ENCODE measurements at regions not wholly inside any gene's neighbourhood (a gene's known extent, or its start where the extent isn't known, plus 50 kb on each side); places are given as distances from the start of the nearest gene placed in this dataset.
"Not testable (repeated sequence)": the region's sequence is repeated elsewhere in the genome, so short reads cannot be mapped to it uniquely, and the experiment has no call there.

DNA sequence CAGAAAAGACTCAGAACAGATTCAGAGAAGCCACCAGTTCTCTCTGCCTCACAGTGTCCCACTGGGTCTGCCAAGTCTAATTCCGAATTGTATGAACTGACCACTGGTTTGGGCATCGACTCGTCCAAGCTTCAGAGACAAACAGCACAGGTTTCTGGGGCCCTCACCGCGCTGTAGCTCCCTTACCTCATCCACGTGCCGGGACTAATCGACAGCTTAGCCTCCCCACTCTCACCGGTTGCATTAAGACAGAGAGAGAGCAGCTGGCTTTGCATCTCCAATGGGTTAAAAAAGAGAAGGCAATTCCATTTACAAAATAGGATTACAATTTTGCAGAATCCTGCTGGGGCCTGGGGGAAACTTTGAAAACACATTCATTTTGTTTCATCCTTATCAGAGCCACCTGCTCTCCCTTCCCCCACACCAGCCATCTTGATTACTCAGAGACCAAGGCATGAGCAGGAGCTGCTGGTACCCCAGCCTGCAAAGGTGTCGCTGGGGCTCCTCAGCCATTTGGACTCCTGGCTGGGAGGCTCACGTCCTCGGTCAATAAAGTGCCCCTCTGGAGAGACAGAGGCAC is 95.3 kb upstream of the RPL38 start:
- no peak for DNase-seq (ENCODE audit: low read depth)

DNA sequence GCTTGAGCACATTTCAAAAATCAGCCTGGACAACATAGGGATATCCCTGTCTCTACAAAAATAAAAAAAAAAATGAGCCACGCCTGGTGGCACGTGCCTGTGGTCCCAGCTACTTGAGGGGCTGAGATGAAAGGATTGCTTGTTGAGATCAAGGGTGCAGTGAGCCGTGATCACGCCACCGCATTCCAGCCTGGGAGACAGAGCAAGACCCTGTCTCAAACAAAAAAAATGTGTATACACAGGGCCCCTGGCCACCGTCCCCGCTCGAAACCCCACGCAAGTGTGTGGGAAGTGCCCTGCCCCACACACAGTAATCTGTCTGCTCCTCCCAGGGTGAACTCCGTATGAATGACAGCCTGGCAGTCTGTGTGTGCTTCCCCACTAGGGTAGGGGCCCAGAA is 93.0 kb upstream of the RPL38 start:
- no peak for DNase-seq (ENCODE audit: low read depth)

DNA sequence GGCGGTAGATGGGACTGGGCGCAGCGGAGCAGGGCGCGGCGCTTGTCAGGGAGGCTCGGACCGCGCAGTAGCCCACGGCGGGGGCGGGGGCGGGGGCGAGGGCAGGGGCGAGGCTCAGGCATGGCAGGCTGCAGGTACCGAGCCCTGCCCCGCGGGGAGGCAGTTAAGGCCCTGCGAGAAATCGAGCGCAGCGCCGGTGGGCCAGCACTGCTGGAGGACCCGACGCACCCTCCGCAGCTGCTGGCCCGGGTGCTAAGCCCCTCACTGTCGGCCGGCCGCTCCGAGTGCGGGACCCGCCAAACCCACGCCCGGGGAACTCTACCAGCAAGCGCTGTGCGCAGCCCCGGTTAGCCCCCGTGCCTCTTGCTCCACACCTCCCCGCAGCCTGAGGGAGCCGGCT is 90.2 kb upstream of the RPL38 start:
- DNase-seq (ENCODE audit: low read depth) = no peak

DNA sequence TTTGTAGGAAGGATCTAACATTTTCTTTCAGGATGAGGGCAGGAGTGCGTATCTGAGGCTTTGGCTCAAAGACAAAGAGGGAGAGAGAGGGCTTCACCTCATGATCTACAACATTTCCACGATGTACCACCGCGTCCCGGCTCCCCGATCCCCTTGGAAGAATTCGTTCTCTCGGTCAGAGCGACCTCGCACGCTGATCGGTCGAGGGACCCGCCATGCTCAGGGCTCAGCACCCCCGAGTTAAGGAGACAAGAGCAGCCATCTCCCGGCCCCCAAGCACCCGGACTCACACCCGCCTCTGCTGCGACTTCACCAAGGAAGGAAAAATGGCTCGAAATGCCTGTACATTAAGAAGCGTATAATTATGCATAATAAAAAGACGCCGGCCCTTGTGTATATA is 89.5 kb upstream of the RPL38 start:
- DNase-seq (ENCODE audit: low read depth) = no peak

DNA sequence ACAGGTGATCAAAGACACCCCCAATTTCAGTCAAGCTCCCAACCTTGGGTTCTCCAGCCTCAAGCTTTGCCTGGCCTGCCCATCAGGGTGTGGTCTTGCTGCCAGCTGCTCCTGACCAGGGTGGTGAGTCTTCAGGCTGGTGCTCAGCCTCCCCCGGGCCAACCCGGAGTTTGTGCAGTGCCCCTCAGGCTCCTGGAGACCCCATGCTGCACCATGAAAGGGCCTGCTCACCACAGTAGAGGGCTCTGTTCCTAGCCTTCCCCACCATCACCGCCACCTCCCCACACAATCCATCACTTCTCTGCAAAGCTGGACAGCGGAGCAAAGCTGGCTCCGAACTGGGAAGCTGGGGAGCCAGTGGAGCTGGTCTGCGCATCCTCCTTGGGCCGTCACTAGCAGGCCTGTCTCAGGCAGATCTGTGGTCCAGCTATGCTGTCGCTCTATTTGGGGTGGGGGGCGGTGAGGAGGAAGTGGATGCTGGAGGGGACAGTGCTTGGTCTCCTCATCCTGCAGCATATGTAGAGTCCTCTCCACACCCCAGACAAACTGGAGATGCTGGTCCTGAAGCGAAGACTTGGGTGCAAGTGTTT is 88.5 kb upstream of the RPL38 start:
- DNase-seq (ENCODE audit: low read depth) = no peak

DNA sequence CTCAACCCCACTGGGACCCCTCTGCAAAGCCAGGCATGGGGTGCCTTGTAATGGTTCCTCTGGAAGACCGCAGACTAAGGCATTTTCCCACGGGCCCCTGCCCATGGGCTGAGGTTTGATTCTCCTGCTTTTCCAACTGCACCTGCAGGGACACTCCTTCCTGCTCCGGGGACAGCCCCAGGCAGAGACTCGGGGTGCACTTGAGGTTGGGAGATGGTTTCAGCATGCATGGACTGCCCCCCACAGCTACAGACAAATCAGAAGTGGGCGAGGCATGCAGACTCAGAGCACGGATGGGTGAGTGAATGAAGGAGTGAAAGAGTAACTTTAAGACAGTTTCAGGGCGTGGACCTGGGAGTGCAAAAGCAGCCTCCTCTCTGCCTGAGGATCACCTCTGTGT is 87.9 kb upstream of the RPL38 start:
- DNase-seq (ENCODE audit: low read depth) = no peak

DNA sequence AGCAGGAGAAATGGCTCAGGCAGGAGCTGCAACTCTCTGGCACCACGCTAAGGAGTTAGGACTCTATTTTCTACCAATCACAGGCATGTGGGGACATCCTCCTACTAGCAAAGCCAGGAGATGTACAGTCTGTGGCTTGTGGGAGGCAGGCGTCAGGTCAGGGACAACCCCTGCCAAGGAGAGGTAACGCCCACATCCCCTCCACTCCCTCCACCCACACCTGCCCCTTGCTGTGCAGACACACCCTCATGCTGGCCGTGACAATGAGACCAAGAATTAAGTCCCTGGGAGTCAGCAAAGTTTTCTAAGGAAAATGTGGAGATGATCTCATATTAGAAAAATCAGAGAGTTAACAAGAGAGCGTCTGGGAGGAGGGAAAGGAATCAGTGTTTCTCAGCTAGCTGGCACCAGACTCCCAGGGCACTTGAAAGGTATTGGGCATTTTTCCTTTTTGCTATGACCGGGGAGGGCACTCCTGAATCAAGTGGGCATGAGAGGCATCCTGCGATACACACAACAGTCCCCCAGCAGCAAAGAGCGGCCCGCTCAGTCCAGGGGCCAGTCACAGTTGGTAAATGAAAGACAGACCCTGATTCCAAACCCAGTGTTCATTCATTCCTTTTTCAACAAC is 87.3 kb upstream of the RPL38 start:
- DNase-seq (ENCODE audit: low read depth) = no peak

DNA sequence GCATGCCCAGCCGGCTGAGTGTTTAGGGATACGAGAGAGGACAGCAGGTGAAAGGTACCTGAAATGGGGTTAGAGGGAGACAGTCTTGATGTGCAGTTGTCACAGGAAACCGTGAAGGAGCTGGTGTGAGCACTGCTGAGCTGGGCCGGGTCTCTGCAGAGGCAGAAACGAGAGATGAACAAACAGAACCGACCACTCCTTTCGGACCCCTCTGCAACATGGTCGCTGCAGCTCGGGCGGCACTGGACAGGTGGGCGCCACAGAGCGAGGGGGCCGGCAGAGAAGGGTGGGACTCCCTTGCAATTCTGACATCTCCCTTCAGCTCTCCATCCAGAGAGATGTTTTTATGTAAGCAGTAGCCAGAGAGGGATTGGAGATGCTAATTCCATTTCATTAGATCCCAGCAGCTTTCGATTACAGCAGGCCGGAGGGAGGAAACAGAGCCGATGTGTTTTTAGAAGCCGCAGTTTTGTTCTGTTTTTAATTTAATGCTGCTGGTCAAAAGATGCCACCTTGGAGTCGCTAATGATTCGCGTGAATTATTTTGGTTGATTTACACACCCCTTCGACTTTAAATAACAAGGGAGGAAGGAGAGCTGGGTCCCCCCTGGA is 86.3 kb upstream of the RPL38 start:
- DNase-seq (ENCODE audit: low read depth) = no peak

DNA sequence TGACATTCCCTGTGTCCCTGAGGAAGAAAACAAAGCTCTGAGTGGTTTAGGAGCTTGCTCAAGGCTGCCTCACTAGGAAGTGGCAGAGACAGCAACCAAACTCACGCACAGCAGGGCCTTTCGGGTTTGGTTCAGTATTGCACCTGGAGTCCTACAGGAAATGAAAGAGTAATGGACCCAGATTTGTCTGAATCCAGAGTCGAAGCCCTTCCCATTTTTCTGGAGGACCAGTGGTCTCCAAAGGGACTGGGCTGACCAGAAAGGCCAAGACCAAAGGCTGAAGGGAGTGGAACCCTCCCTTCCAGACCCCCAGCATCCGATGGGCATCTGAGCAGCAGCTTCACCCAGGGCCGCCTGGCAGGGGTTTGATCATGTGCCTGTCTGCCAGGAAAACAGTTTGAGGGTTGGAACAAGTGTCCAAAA is 85.5 kb upstream of the RPL38 start:
- DNase-seq (ENCODE audit: low read depth) = no peak

DNA sequence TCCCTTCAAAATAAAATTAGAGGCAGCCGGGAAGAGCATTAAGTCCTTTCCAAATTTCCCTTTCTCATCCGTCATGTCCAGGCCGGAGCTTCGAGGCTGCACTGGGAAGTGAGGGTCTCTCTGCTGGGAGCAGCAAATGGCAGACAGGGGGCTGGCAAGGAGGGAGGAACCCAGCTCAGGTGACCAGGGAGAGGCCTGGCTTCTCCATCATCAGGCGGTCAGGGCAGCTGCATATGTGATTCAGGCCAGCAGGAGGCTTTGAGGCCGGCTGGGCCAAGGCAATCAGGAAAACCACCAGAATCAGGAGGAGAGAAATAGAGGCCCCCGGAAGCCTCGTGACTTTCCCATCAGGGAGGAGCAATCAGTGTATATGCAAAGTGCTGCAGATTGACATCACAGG is 85.0 kb upstream of the RPL38 start:
- no peak for DNase-seq (ENCODE audit: low read depth)

DNA sequence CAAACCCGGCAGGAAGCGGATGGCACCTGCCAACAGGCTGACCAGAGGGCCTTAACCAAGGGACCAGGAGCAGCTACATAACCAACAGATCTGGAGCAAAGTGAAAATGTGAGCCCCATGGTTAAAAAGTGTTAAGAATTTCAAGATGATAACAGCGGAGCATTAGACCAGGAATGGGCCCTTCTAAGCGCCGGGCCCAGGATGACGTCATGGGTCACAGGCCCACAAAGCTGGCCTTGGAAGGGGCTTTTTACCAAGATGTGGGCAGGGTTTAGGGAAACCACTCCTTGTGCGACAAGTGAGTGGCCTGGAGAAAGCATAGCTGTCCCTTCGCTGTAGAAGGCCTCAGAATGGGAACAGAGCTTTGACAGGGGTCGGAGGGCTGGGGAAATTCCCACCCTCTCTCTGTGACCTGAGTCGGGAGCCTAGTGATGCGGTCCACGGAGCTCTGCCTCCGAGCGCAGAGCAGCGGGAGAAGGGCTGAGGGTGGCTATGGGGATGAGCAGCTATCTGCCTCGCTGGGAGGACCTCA is 84.4 kb upstream of the RPL38 start:
- DNase-seq (ENCODE audit: low read depth) = no peak

DNA sequence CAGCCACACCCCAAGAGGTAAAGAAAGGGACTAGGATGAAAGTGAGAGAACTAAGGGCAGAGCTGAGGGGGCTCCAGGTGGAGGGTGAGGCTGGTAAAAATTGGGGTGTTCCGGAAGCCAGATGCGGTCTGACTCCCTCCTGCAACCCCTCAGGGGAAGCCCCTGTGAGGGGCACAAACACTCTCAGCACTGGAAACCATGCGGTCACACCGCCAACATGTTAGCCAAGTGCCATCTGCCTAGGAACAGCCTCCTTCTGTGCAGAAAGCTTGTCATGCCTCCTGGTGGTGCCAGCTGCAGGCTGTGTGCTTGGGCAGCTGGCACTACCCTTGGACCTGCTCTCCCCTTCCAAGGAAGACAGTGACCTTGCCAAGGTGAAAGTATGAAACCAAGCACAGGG is 83.5 kb upstream of the RPL38 start:
- DNase-seq (ENCODE audit: low read depth) = no peak

DNA sequence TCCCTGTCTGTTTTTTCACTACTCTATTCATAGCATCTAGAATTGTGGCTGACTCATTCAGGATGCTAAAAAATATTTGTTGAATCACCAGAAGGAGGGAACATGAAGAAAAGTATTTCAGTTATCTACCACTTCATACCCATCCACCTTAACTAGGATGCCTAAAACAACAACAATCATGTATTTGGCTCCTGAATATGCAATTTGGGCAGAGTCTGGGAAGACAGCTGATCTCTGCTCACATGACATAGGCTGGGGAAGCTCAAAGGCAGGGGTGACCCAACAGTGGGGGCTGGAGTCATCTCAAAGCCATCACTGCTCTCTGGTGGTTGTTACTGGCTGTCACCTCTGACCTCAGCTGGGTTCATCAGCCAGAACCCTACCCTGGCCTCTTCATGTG is 80.1 kb upstream of the RPL38 start:
- no peak for DNase-seq (ENCODE audit: low read depth)

DNA sequence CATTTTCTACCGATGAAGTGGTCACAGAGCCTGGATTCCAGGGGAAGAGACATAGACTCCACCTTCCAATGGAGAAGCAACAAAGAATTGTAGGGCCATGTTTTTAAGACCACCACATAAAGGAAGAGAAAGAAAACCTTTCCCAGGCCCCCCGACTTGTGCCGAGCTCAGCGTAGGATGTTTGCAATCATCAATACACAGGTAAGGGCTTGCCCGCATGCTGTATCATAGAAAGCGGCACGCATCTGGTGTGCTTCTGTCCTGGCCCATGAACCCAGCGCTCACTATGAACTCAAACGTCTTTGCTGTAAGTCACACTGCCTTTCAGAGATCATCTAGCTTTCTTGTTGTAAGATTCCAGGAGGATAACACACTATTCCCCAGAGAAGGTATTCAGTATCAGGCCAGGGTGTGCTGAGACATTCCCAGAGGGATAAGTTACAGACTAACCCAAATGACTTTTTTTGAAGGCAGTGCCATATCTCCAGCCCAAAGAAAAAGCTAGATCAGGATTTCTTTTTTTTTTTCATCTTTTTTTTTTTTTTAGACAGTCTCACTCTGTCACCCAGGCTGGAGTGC is 79.5 kb upstream of the RPL38 start:
- no peak for DNase-seq (ENCODE audit: low read depth)

DNA sequence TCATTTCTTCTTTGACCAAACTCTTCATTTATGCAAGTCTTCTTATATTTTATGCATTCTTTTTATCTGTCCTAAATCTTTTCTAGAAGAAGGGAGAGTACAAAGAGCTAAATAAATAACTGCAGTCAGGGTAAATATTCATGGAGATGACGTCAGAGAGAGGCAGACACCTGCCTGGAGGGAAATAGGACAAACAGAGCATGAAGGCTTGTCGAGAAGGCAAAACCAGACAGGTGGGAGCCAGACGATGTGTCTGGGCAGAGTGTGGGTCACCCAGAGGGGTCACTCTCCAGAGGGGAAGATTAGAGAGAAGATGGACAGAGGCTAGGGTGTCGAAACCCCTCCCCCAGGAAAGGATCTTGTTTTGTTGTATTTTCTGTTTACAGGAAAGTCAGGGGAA is 78.3 kb upstream of the RPL38 start:
- DNase-seq (ENCODE audit: low read depth) = no peak

DNA sequence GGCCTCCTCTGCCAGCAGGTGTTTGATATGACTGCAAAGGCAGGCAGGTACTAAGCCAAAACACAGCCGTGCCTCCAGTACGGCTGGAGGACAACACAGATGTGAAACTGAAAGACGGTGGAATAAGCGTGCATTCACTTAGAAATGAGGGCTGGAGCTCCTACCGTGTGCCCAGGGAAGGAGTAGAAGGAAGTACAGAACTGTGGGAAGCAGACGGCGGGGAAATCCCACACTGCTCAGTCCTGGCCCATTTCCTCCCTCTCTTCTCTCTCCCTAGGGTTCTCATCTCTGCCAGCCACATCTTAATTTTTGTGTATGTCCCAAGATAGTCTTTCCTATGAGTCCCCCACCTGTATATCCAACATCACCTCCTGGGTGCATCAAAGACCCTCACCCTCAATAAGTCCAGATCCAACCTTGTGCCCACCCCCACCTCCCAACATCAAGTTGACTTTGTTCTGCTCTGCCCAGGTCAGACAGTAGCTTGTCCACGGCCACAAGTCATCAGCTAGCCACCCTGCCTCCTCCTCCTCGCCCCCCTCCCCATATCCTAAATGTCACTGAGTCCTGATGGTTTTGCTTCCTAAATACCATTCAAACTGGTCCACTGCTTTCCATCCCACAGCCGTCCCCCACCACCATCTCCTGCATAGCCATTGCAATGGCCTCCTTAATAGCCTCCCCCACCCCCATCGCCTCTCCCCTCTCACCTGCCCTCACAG is 77.1 kb upstream of the RPL38 start:
- DNase-seq (ENCODE audit: low read depth) = no peak

DNA sequence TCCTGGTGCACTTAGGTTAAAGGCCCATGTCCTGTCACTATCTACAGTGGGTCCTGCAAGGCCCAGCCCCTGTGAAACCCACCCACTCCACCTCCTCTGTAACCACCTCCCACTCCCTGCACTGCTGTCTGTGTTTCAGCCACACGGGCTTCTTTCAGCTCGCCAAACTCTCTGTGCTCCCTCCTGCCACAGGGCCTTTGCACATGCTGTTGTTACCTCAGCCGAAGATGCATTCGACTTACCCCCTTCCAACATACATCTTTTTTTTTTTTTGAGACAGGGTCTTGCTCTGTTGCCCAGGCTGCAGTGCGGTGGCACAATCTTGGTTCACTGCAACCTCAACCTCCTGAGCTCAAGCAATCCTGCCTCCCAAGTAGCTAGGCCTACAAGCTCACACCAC is 76.5 kb upstream of the RPL38 start:
- DNase-seq (ENCODE audit: low read depth) = no peak

DNA sequence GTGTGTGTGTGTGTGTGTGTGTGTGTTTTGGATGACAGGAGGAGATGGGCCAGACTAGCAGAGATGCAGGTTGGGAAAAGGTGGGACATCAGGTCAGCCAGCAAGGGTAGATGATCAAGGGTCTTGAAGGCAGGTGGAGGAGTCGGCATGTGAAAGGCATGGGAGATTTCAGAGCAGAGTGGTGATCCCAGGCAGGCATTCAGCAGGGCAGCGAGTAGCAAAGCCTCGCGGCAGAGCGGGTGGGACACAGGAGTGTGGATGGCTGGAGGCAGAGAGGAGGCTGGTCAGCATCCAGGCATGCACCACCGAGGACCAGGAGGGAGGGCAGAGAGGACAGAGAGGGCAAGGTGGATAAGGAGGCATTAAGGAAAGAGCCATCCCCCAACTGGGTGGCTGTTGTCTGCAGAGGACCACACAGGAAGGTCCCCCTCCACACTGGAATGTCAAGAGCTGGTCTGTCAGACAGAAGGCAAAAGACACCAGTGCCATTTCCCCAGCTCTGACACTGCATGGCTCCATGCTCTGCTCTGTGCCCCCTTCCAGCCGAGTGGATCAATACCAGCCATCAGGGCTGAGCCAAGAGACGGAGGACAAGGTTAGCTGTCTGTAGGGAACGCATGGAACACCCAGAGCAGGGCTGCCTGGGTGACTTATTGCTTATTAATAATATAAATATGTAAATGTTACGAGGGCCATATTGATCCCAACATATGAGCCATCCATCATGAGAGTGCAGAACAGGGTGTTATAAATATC is 74.8 kb upstream of the RPL38 start:
- DNase-seq (ENCODE audit: low read depth) = no peak

DNA sequence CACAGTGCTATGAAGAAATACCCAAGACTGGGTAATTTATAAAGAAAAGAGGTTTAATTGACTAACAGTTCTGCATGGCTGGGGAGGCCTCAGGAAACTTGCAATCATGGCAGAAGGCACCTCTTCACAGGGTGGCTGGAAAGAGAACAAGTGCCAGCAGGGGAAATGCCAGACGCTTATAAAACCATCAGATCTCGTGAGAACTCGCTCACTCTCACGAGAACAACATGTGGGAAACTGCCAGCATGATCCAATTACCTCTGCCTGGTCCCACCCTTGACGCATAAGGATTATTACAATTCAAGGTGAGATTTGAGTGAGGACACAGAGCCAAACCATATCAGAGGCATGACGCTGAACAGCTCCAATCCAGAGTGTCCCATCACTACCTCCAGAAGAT is 73.7 kb upstream of the RPL38 start:
- DNase-seq (ENCODE audit: low read depth) = not testable (repeated sequence)

DNA sequence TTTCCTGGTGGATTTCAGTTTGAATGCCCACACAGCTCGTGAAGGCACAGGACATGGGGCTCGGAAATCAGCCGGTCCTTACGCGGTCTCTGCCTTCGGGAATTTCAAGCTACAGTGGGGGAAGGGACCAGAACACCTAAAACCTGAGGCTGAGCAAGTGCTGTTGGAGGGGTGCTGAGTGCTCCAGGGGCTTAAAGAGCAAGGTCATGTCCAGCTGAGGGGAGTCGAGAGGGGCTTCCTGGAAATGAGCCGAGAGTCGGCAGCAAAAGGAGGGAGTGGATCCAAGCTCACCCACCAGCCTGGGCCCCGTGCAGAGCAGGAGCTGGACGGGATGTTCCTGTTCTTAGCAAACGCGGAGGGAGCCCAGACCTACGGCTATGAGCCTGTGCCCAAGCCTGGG is 73.2 kb upstream of the RPL38 start:
- no peak for DNase-seq (ENCODE audit: low read depth)

DNA sequence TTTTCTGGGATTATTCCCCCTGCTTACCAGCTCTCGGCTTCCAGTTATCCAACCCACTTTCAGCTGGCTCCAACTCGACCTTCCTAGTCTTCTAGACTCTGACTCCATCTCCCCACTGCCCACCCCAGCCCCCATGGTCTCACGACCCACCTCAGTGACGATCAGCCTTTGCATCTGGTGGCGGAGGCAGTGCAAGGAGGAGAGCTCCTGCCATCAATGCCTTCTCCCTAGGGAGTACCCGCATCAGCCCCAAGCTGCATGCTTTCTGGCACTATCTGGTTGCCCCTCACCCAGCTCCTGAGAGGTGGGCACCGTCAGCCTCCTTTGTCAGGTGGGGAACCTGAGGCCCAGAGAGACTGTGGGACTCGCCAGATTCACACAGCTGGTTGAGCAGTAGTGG is 72.6 kb upstream of the RPL38 start:
- DNase-seq (ENCODE audit: low read depth) = no peak
